ENCODE measurements at regions not wholly inside any gene's neighbourhood (a gene's known extent, or its start where the extent isn't known, plus 50 kb on each side); places are given as distances from the start of the nearest gene placed in this dataset.

GRCh38 chr6:93088621-93089501, 330.5 kb downstream of the EPHA7 start:
- TF ChIP-seq CTCF (conservative IDR thresholded peaks at IDR 0.05 in 1 of 2, IDR thresholded peaks at IDR 0.05 in 1 of 2; ENCODE audit: extremely low read depth in 1 of 2, insufficient read depth in 1 of 2, low read depth in 1 of 2, low read length in 2 of 2) (no peak), EZH2 (IDR thresholded peaks at IDR 0.05; ENCODE audit: borderline replicate concordance, low read length) (no peak)

Data from mammary epithelial cell (primary cell).